ENCODE measurements at regions not wholly inside any gene's neighbourhood (a gene's known extent, or its start where the extent isn't known, plus 50 kb on each side); places are given as distances from the start of the nearest gene placed in this dataset.

DNA sequence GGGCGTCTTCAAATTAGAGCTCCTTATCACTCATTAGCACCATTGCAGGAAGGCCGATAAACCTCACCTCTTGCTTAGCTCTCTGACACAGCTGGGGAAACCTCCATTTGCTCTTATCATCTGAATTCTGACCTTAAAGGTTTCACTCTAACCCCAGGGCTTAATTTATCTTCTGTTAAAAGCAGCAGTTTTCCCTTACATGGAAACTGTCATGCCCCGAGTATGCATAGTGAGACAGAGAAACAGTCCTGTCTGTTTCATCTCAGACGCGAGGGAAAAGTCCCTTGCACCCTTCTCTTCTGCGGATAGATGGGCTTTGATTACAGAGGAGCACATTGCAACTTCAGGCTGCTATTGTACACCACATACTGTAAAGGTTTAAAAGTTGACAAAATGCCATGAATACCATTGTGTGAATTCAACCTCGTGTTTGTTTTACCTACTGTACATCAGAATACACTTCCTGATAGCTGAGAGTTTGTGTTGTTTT, 191.5 kb upstream of the BMP2 start:
- Mint-ChIP-seq H3K27ac (no peak overlapping the region), H3K36me3 (peaks cover 0 to 6% of the 10 kb centered on the region in 2 donors), H3K9me3 (peaks cover 15 to 16% of the 10 kb centered on the region in 2 donors)
- DNase-seq (ENCODE audit: low spot score in 2 of 2) (no peak), ATAC-seq (no peak)

DNA sequence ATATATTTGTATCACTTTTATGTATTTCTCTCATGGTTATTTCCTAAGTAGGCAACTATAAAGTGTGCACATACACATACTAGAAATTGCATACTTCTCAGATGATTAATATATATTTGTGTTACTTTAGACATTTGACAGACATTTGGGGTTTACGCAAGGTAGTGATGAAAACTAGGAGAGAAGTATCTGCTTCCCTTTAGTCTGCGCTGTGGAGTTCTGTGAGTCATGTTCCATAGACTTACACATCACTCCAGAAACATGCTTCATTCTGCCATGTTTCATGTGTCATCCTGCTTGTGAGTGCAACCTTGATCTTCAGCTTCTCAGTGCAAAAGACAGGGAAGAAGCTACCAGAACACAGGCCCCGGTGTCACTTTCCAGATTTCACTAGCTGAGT, 200.7 kb upstream of the BMP2 start:
- peaks cover 6 to 10% of the 10 kb centered on the region in 2 donors for H3K9me3 Mint-ChIP-seq
- DNase-seq (ENCODE audit: low spot score in 2 of 2) (no peak), ATAC-seq (no peak)
- no peak overlapping the region for H3K27ac Mint-ChIP-seq
- no peaks in the 10 kb centered on the region for H3K36me3 Mint-ChIP-seq

- Mint-ChIP-seq H3K36me3 (no peaks in the 10 kb centered on the region), H3K27ac (no peak overlapping the region), H3K9me3 (peaks cover 0 to 5% of the 10 kb centered on the region in 2 donors)
- ATAC-seq: no peak
- no peak for DNase-seq (ENCODE audit: low spot score in 2 of 2)
Observed at GRCh38 chr20:6562111-6562510, 205.4 kb upstream of the BMP2 start.

- ATAC-seq (no peak), DNase-seq (ENCODE audit: low spot score in 2 of 2) (no peak)
- peaks cover 0 to 5% of the 10 kb centered on the region in 2 donors for H3K9me3 Mint-ChIP-seq
- H3K27ac Mint-ChIP-seq: no peak overlapping the region
- H3K36me3 Mint-ChIP-seq: no peaks in the 10 kb centered on the region
Observed at GRCh38 chr20:6560978-6561377, 206.5 kb upstream of the BMP2 start.

DNA sequence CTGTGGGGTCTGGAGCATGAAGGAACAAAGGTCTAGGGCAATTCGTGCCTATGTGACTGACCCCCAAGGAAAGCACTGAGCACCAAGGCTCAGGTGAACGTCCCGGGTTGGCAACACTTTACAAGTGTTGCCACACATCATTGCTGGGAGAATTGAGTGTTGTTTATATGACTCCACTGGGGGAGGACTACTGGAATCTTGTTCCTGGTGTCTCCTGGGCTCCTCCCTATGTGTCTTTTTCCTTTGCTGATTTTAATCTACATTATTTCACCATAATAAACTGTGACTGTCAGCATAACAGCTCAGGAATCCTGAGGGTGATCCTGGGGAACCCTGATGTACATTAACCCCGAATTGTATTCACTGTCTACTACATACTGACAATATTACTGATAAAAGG, 207.7 kb upstream of the BMP2 start:
- Mint-ChIP-seq H3K36me3 (no peaks in the 10 kb centered on the region), H3K27ac (no peak overlapping the region), H3K9me3 (peaks cover under 1 to 2% of the 10 kb centered on the region in 2 donors)
- ATAC-seq (no peak), DNase-seq (ENCODE audit: low spot score in 2 of 2) (no peak)

DNA sequence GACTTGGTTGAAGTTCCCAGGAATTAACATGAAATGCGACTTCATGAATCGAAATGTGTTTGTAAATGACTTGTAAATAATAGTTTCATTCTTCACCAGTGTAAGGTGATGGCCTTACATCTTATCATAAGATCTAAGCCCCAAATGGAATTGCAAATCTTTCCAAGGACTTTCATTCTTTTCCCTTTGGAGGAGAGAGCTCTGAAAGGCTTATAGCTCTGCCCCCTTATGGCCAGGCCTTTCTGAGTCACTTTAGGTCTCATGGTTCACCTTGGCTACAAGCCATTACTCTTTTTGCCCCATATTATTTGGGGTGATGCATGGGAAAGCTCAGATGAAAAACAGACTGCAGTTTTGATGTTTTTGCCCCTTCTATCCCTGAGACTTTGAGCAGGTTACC, 209.1 kb upstream of the BMP2 start:
- no peak for ATAC-seq
- H3K36me3 Mint-ChIP-seq: no peaks in the 10 kb centered on the region
- H3K9me3 Mint-ChIP-seq: peaks cover 0 to 3% of the 10 kb centered on the region in 2 donors
- no peak overlapping the region for H3K27ac Mint-ChIP-seq
- no peak for DNase-seq (ENCODE audit: low spot score in 2 of 2)

- ATAC-seq (no peak), DNase-seq (ENCODE audit: low spot score in 2 of 2) (no peak)
- Mint-ChIP-seq H3K36me3 (no peaks in the 10 kb centered on the region), H3K9me3 (peaks cover 10 to 15% of the 10 kb centered on the region in 2 donors), H3K27ac (no peak overlapping the region)
Observed at GRCh38 chr20:6533761-6534479, 233.6 kb upstream of the BMP2 start.

DNA sequence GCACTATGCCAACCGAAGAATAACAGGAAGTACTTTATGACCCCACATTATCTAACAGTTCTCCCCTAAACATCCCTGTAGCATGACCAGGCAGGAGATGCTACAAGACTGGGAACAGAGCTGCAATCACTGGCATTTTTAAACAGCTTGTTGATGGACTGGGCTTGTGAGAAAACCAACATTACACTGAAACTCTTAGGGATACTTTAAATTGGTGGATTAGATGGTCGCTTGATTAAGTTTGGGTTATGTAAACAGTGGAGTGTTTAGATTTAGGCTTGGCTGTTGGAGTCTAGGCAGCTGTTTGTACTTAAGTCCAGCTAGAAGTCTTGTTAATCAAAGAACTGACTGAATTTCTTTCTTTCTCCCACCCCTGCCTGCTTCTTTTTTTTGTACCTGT, 234.1 kb upstream of the BMP2 start:
- no peak for ATAC-seq
- Mint-ChIP-seq H3K27ac (no peak overlapping the region), H3K9me3 (peaks cover 5 to 15% of the 10 kb centered on the region in 2 donors), H3K36me3 (no peaks in the 10 kb centered on the region)
- no peak for DNase-seq (ENCODE audit: low spot score in 2 of 2)

DNA sequence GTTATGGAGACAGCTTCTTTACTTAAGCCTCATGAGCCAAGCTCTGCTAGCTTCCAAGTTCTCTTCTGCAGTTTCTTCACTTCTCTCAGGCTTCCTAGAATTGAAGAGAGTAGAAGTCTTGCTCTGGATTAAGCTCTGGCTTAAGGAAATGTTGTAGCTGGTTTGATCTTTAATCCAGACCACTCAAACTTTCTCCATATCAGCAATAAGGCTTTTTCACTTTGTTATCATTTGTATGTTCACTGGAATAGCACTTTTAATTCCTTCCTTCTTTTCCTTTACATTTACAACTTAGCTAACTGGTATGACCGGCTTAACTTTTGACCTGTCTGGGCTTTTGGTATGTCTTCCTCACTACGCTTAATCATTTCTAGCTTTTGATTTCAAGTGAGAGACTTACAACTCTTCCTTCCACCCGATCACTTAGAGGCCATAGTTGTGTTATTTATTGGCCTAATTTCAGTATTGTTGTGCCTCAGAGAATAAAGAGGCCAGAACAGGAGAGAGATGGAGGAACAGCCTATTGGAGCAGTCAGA, 236.6 kb upstream of the BMP2 start:
- H3K9me3 Mint-ChIP-seq: peaks cover 3 to 11% of the 10 kb centered on the region in 2 donors
- ATAC-seq (no peak), DNase-seq (ENCODE audit: low spot score in 2 of 2) (no peak)
- no peak overlapping the region for H3K27ac Mint-ChIP-seq
- H3K36me3 Mint-ChIP-seq: no peaks in the 10 kb centered on the region

DNA sequence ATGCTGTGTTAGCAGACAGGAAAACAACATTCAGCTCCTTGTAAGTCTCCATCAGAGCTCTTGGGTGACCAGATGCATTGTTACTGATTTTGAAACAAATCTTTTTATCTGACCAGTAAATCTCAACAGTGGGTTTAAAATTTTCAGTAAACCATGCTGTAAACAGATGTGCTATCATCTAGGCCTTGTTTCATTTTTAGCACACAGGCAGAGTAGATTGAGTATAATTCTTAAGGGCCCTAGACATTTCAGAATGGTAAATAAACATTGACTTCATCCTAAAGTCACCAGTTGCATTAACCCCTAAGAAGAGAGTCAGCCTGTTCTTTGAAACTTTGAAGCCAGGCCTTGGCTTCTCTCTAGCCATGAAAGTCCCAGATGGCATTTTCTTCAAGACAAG, 237.2 kb upstream of the BMP2 start:
- DNase-seq (ENCODE audit: low spot score in 2 of 2) (no peak), ATAC-seq (no peak)
- Mint-ChIP-seq H3K9me3 (peaks cover 7 to 12% of the 10 kb centered on the region in 2 donors), H3K36me3 (peaks cover 0 to under 1% of the 10 kb centered on the region in 2 donors), H3K27ac (no peak overlapping the region)

- ATAC-seq (no peak), DNase-seq (ENCODE audit: low spot score in 2 of 2) (no peak)
- H3K36me3 Mint-ChIP-seq: peaks cover 0 to 11% of the 10 kb centered on the region in 2 donors
- no peak overlapping the region for H3K27ac Mint-ChIP-seq
- H3K9me3 Mint-ChIP-seq: peaks cover 26 to 29% of the 10 kb centered on the region in 2 donors
Observed at GRCh38 chr20:6525447-6526303, 241.8 kb upstream of the BMP2 start.

GRCh38 chr20:6524305-6524704, 243.2 kb upstream of the BMP2 start:
- H3K27ac Mint-ChIP-seq: no peak overlapping the region
- H3K9me3 Mint-ChIP-seq: peaks cover 29 to 35% of the 10 kb centered on the region in 2 donors
- DNase-seq (ENCODE audit: low spot score in 2 of 2) (no peak), ATAC-seq (no peak)
- H3K36me3 Mint-ChIP-seq: peaks cover 0 to 11% of the 10 kb centered on the region in 2 donors

- DNase-seq (ENCODE audit: low spot score in 2 of 2) (no peak), ATAC-seq (no peak)
- Mint-ChIP-seq H3K9me3 (peaks cover 18 to 22% of the 10 kb centered on the region in 2 donors), H3K36me3 (peaks cover 0 to 6% of the 10 kb centered on the region in 2 donors), H3K27ac (no peak overlapping the region)
Observed at GRCh38 chr20:6519556-6519955, 247.9 kb upstream of the BMP2 start.

DNA sequence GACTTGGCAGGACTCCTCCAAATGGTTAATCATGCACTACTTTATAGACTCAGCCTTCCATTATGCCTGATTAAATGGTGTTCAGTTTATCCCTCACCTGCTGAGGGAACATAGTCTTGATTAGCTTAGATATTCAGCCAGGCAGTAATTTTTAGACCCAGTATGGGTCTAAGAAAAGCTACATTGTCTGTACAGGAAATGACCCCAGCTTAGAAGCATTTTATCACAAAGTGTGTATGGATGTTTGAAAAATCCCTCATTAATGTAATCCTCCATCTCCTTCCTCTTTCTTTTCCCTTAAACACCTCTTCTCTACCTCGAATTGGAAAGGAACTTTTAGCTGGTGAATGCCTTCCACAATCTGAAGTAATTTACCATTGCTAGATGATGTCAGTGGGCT, 252.2 kb upstream of the BMP2 start:
- Mint-ChIP-seq H3K27ac (no peak overlapping the region), H3K9me3 (peaks cover 7 to 17% of the 10 kb centered on the region in 2 donors), H3K36me3 (no peaks in the 10 kb centered on the region)
- ATAC-seq (no peak), DNase-seq (ENCODE audit: low spot score in 2 of 2) (no peak)

DNA sequence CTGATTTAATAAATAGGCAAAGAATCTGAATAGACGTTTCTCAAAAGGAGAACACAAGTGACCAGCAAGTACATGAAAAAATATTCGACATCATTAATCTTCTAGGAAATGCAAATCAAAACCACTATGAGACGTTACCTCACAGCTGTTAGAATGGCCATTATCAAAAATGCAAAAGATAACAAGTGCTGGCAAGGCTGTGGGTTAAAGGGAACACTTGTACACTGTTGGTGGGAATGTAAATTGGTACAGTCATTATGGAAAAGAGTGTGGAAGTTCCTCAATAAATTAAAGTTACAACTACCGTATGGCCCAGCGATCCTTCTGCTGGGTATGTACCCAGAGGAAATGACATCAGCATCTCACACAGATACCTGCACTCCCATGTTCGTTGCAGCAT, 253.9 kb upstream of the BMP2 start:
- ATAC-seq (no peak), DNase-seq (ENCODE audit: low spot score in 2 of 2) (no peak)
- Mint-ChIP-seq H3K27ac (no peak overlapping the region), H3K9me3 (peaks cover 7 to 15% of the 10 kb centered on the region in 2 donors), H3K36me3 (no peaks in the 10 kb centered on the region)

GRCh38 chr20:6509374-6509773, 258.1 kb upstream of the BMP2 start:
- DNase-seq (ENCODE audit: low spot score in 2 of 2) (no peak), ATAC-seq (no peak)
- Mint-ChIP-seq H3K27ac (no peak overlapping the region), H3K9me3 (peaks cover 11 to 25% of the 10 kb centered on the region in 2 donors), H3K36me3 (no peaks in the 10 kb centered on the region)

DNA sequence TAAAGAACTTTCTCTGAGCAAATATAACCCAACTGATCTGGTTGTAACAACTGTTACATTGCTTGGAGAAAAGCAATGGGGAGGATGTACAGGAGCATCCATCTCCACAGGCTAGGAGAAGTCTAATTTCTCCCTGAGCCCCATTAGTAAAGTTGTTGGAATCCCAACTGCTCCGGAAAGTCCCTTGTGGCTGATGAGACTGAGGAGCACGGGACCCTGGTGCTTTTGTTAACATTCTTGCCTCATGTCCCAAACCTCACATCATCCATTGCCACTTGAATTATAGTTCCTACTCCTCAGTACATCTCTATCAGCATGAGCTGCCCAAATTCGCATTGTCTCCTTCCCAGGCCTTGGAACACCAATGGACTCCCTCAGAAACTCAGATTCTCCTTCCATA, 260.6 kb upstream of the BMP2 start:
- no peak for ATAC-seq
- no peak for DNase-seq (ENCODE audit: low spot score in 2 of 2)
- Mint-ChIP-seq H3K9me3 (peaks cover 15 to 30% of the 10 kb centered on the region in 2 donors), H3K27ac (no peak overlapping the region), H3K36me3 (no peaks in the 10 kb centered on the region)
